Kidney (tissue), 13 donors: ENCODE measurements at regions not wholly inside any gene's neighbourhood (a gene's known extent, or its start where the extent isn't known, plus 50 kb on each side); places are given as distances from the start of the nearest gene placed in this dataset.

Experiments used
- DNase-seq, 5 donors: peaks; one replicate each; pipeline ENCODE4 v3.0.0-alpha.2; 2013 to 2020
- FAIRE-seq: peaks from 2 replicates; lab custom pipeline; 2012; peaks lifted over from hg19 to GRCh38; lab: Jason Lieb, UNC
- H3K27ac ChIP-seq, 2 donors: one replicate each; pipeline ENCODE4 v1.7.0; 2013; ENCODE audit warnings: low read depth in 2 of 2, low read length in 2 of 2, inconsistent platforms in 1 of 2
- H3K27me3 ChIP-seq: one replicate; pipeline ENCODE4 v1.7.1; 2013; ENCODE audit warnings: low read length, inconsistent platforms; ENCODE audit not compliant: control insufficient read depth, insufficient read depth
- H3K36me3 ChIP-seq, 3 donors: one replicate each; pipeline versions ENCODE4 v1.7.0 to v1.7.1; 2013; ENCODE audit warnings: low read length in 3 of 3, control low read depth in 1 of 3, inconsistent platforms in 1 of 3; ENCODE audit not compliant: insufficient read depth in 3 of 3, control insufficient read depth in 2 of 3
- H3K4me1 ChIP-seq, 3 donors: one replicate each; pipeline versions ENCODE4 v1.7.0 to v1.7.1; 2013; ENCODE audit warnings: low read length in 3 of 3, inconsistent platforms in 1 of 3, low read depth in 1 of 3; ENCODE audit not compliant: control insufficient read depth in 2 of 3, insufficient read depth in 2 of 3
- H3K4me3 ChIP-seq, 3 donors: one replicate each; pipeline versions ENCODE4 v1.7.0 to v1.8.1; 2013; ENCODE audit warnings: low read length in 3 of 3, control low read depth in 1 of 3, inconsistent platforms in 1 of 3
- H3K9ac ChIP-seq, 3 donors: one replicate each; pipeline versions ENCODE4 v1.7.0 to v1.7.1; 2013; ENCODE audit warnings: low read length in 3 of 3, control low read depth in 1 of 3, inconsistent platforms in 1 of 3
- H3K9me3 ChIP-seq, 3 donors: one replicate each; pipeline versions ENCODE4 v1.7.0 to v1.7.1; 2013; ENCODE audit warnings: low read length in 3 of 3, control low read depth in 1 of 3, inconsistent platforms in 1 of 3; ENCODE audit not compliant: control insufficient read depth in 2 of 3, insufficient read depth in 1 of 3
- CTCF ChIP-seq: IDR thresholded peaks from 3 replicates; pipeline ENCODE4 v1.5.1; 2012; ENCODE audit warnings: mild to moderate bottlenecking, moderate library complexity, borderline replicate concordance; ENCODE audit not compliant: insufficient read depth; ENCODE audit errors: extremely low read depth
- intact Hi-C: fragments of 100-400 bp; cut with DNase I; formaldehyde crosslinking; loops from one replicate; pipeline ENCODE4 v1.11.1; 2022
- donor health status: control.
- donor health status: control.
- donor health status: control.
- donor health status: control.
- donor health status: control.
- donor health status: DM: yes; HTN: yes; CAD: no.
- donor health status: Normal renal cell carcinoma (clear cell type).

- TF ChIP-seq CTCF: no peak
- Histone ChIP-seq H3K9ac (no peak overlapping the region), H3K9me3 (no peaks in the 10 kb centered on the region), H3K4me3 (no peak overlapping the region), H3K36me3 (no peaks in the 10 kb centered on the region), H3K4me1 (no peaks in the 10 kb centered on the region), H3K27ac (no peak overlapping the region), H3K27me3 (peaks cover 84% of the 10 kb centered on the region)
- intact Hi-C loops: no loop called here
- no peak for DNase-seq
- no peak for FAIRE-seq
Measured at GRCh38 chr16:86292942-86293341, 217.4 kb upstream of the FOXF1 start.

DNA sequence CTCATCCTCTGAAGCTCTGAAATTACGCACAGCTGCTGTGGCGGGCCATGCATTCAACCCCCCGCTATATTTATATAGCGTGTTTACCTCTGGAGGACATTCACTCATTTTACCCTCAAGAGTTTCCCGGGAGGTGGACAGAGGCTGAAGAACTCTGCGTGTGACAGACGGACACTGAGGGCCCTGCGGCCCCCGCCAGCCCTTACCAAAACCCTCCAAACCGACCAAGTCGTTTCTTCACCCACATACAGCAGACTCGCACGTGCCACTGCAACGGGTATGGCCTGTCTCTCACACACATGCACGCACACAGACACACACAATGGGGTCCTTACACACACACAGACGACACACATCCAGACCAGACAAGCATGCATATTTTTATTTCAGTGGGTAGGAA is 216.4 kb upstream of the FOXF1 start:
- no peaks in the 10 kb centered on the region for H3K9me3 ChIP-seq
- FAIRE-seq (no peak), DNase-seq (no peak)
- intact Hi-C loops: no loop called here
- H3K9ac ChIP-seq: no peak overlapping the region
- H3K27me3 ChIP-seq: peaks cover 82% of the 10 kb centered on the region
- no peak for TF ChIP-seq CTCF
- H3K4me1 ChIP-seq: no peaks in the 10 kb centered on the region
- H3K27ac ChIP-seq: no peak overlapping the region
- H3K4me3 ChIP-seq: no peak overlapping the region
- no peaks in the 10 kb centered on the region for H3K36me3 ChIP-seq

- Histone ChIP-seq H3K36me3 (no peaks in the 10 kb centered on the region), H3K27ac (no peak overlapping the region), H3K9me3 (no peaks in the 10 kb centered on the region), H3K4me3 (no peak overlapping the region), H3K27me3 (peaks cover 79% of the 10 kb centered on the region), H3K9ac (no peak overlapping the region), H3K4me1 (no peaks in the 10 kb centered on the region)
- FAIRE-seq (no peak), DNase-seq (peak in 4 of 5 donors; percentile 72 to 89 (median 74))
- TF ChIP-seq CTCF: no peak
- intact Hi-C loops: no loop called here
Measured at GRCh38 chr16:86294535-86295196, 215.7 kb upstream of the FOXF1 start.

DNA sequence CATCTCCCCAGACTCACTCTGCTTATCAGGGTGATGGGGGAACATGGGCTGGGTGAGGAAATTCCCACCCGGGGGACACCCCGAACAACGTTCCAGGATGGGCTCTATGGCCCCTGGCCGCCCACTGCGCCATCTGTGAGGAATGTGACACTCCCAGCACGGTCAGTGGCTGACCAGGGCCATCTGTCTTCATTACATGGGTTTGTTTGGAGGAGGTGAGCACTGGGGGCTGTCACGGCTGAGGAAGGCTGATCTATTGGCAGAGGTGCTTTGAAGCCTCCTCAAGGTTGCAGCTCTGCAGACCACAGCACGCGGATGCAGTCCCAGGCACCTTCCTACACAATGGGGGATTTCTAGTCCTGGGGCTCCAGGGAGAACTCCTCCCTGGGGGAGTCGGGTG is 214.1 kb upstream of the FOXF1 start:
- Histone ChIP-seq H3K9ac (no peak overlapping the region), H3K4me3 (no peak overlapping the region), H3K9me3 (no peaks in the 10 kb centered on the region), H3K27ac (no peak overlapping the region), H3K36me3 (no peaks in the 10 kb centered on the region), H3K27me3 (peaks cover 78% of the 10 kb centered on the region), H3K4me1 (peaks cover 0 to 2% (median 0%) of the 10 kb centered on the region in 3 donors)
- TF ChIP-seq CTCF: no peak
- peak in 4 of 5 donors; percentile 60 to 72 (median 65) for DNase-seq
- intact Hi-C loops: no loop called here
- no peak for FAIRE-seq
